RWPE1 (cell line): ENCODE measurements at regions not wholly inside any gene's neighbourhood (a gene's known extent, or its start where the extent isn't known, plus 50 kb on each side); places are given as distances from the start of the nearest gene placed in this dataset.

Experiments
- CTCF ChIA-PET: fragments of 350-600 bp; sonication (Branson Sonifier 250); formaldehyde crosslinking; extraction: SDS; loops from one replicate; lab custom pipeline; 2021; lab: Yijun Ruan, JAX
- POLR2A ChIA-PET: fragments of 400-600 bp; formaldehyde crosslinking; extraction: SDS; loops from one replicate; lab custom pipeline; 2020; ENCODE audit warnings: antibody characterized with exemption; ENCODE audit not compliant: low non-redundant PET; lab: Yijun Ruan, JAX
- DNase-seq: peaks from one replicate; pipeline ENCODE4 v3.0.0; 2012; ENCODE audit warnings: low spot score
- H3K27ac ChIP-seq: fragments of 450-650 bp; 2 replicates; pipeline ENCODE4 v1.5.1; 2017
- TF ChIP-seq, protein P1 (sequence below): fragments of 450-650 bp; conservative IDR thresholded peaks from 2 replicates; pipeline ENCODE4 v1.5.1; 2017; ENCODE audit warnings: low read depth, mild to moderate bottlenecking

- H3K27ac ChIP-seq = no peak overlapping the region
- ChIA-PET POLR2A (no interaction called here), CTCF (interaction anchor here (0.6 to 1.0 kb wide), 2 partner anchors 8 to 338 kb away, joined by 3 read pairs; no protein-coding TSS in a partner anchor)
- DNase-seq = no peak
- TF ChIP-seq, protein P1, sequence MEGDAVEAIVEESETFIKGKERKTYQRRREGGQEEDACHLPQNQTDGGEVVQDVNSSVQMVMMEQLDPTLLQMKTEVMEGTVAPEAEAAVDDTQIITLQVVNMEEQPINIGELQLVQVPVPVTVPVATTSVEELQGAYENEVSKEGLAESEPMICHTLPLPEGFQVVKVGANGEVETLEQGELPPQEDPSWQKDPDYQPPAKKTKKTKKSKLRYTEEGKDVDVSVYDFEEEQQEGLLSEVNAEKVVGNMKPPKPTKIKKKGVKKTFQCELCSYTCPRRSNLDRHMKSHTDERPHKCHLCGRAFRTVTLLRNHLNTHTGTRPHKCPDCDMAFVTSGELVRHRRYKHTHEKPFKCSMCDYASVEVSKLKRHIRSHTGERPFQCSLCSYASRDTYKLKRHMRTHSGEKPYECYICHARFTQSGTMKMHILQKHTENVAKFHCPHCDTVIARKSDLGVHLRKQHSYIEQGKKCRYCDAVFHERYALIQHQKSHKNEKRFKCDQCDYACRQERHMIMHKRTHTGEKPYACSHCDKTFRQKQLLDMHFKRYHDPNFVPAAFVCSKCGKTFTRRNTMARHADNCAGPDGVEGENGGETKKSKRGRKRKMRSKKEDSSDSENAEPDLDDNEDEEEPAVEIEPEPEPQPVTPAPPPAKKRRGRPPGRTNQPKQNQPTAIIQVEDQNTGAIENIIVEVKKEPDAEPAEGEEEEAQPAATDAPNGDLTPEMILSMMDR = no peak
These were observed 57.7 kb upstream of the AMPD3 start for GRCh38 chr11:10397226-10397987.

DNA sequence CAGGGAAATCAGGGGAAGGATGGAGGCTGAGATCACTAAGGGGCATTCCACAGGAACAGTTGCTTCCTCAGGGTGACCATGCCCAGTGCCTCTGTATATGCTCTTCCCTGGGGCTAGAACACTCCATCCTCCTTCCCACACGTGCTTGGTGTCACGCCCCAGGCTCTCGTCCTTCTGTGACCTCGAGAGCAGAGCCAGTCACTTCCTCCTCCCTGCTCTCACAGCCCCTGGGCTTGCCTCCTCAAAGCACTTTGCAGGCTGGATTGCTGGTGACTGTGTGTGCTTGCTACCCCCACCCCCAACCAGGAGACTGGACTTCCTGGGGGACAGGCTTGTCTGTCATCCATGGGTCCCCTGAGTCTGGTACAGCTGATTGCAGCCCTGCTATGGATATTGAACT is 56.5 kb upstream of the AMPD3 start:
- DNase-seq = no peak
- CTCF ChIA-PET = no interaction called here
- POLR2A ChIA-PET = no interaction called here

DNA sequence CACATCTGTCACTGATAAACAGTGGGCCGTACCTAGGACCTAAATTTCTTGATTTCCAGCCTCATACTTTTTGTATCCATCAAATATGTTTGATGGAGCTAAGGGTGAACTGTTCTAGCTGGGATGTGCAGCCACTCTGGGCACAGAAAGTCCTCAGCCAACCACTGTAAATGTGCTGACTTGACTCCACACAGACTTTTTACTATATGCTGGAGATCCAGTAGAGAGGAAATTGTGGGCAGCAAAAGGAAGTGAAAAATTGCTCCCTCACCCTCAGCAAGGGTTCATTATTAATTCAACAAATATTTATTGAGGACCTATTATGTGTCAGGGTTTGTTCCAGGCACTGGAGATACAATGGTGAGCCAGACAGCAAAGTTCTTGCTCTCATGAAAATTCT is 54.2 kb upstream of the AMPD3 start:
- no peak for DNase-seq
- TF ChIP-seq, protein P1 = no peak
- POLR2A ChIA-PET = no interaction called here
- CTCF ChIA-PET = interaction anchor here (0.6 kb wide), 1 partner anchor 322 kb away, joined by 3 read pairs; no protein-coding TSS in a partner anchor
- no peak overlapping the region for H3K27ac ChIP-seq

More for the DNA sequence above, 56.5 kb upstream of the AMPD3 start:
- H3K27ac ChIP-seq = no peak overlapping the region
- TF ChIP-seq, protein P1 = no peak

GRCh38 chr11:10401256-10401655 is 53.8 kb upstream of the AMPD3 start:
- ChIA-PET POLR2A (no interaction called here), CTCF (interaction anchor here (0.6 kb wide), 1 partner anchor 321 kb away, joined by 3 read pairs; no protein-coding TSS in a partner anchor)
- H3K27ac ChIP-seq = no peak overlapping the region
- TF ChIP-seq, protein P1 = no peak
- DNase-seq = no peak

DNA sequence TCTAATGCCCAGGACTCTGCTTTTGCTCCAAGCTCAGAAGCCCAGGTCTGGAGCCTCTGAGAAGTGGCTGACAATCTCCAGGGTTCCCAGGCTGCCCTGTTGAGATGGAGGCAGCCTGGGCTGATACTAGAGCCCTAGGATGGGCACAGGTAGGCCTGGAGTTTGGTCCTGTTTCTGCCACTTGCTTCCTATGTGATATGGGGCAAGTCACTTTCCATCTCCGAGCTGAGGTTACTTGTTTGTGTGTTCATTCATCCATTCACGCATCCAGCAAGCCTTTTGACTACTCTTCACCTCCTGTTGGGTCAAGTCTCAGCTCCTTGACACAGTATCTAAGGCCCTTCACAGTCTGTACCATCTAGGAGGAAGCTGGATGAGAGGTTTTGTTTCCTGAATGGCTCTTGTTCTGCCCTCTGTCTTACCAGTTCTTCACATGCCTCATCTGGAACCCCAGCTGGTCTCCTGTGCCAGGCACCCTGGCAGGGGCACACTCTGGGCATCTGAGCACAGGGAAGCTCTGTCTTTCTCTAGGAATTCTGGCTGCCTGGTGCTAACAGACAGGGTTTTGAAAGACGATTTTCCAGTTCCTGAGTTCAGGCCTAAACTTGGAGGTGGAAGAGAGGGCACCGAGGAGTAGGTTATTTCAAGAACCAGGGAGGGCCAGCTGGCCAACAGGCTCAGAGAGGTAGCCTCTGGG is 53.2 kb upstream of the AMPD3 start:
- ChIA-PET CTCF (interaction anchor here (0.6 kb wide), 3 partner anchors 41 to 321 kb away, joined by 3 read pairs; no protein-coding TSS in a partner anchor), POLR2A (no interaction called here)
- H3K27ac ChIP-seq = no peak overlapping the region

More for the DNA sequence above, 53.2 kb upstream of the AMPD3 start:
- TF ChIP-seq, protein P1 = no peak
- DNase-seq = no peak
